ENCODE measurements at regions not wholly inside any gene's neighbourhood (a gene's known extent, or its start where the extent isn't known, plus 50 kb on each side); places are given as distances from the start of the nearest gene placed in this dataset.
"Not testable (repeated sequence)": the region's sequence is repeated elsewhere in the genome, so short reads cannot be mapped to it uniquely, and the experiment has no call there.

- ATAC-seq; H3K9me3 ChIP-seq (replicated peaks; ENCODE audit: control insufficient read depth, insufficient read depth, low read depth, low read length); POLR2A ChIA-PET; H3K4me2 ChIP-seq (ENCODE audit: insufficient read depth, low read length); H3K9me1 ChIP-seq (ENCODE audit: control insufficient read depth, insufficient read depth, low read length); H3K4me1 ChIP-seq (replicated peaks in 1 of 2; ENCODE audit: control insufficient read depth in 2 of 2, insufficient read depth in 2 of 2, low read length in 2 of 2); H3K36me3 ChIP-seq (ENCODE audit: control insufficient read depth, insufficient read depth, low read length); FAIRE-seq; CTCF ChIA-PET (ENCODE audit: low intra/inter-chr PET ratio); H3K79me2 ChIP-seq (ENCODE audit: control insufficient read depth, insufficient read depth, low read length); H3K27me3 ChIP-seq (ENCODE audit: control insufficient read depth in 2 of 2, insufficient read depth in 2 of 2, low read length in 2 of 2); DNase-seq (ENCODE audit: extremely low read depth in 1 of 4, low spot score in 3 of 4); BruUV-seq (replicated peaks); H4K20me1 ChIP-seq (replicated peaks; ENCODE audit: control insufficient read depth, insufficient read depth, low read length); H3K9ac ChIP-seq (ENCODE audit: insufficient read depth in 1 of 2, low read depth in 2 of 2, low read length in 2 of 2); H3K4me3 ChIP-seq; in situ Hi-C loops (cut with MboI); intact Hi-C loops (cut with micrococcal nuclease); H3K27ac ChIP-seq (ENCODE audit: extremely low read depth, low read depth, low read length); H2AFZ ChIP-seq (ENCODE audit: low read depth, low read length); TF ChIP-seq CEBPG (tag; conservative IDR thresholded peaks at IDR 0.05 in 1 of 2, IDR thresholded peaks at IDR 0.05 in 1 of 2): not testable (repeated sequence)
- no CpG with 5 or more reads among the region's 3 CpGs for WGBS (ENCODE audit: insufficient coverage, low coverage, missing lambda C conversion rate)
- TF ChIP-seq CEBPG (CRISPR knock-in tag; IDR thresholded peaks at IDR 0.05), result 0 out of 2 replicates have a peak, but pooled peaks have one; percentile 28
Measured at GRCh38 chr1:146411923-146412322, 183.1 kb upstream of the NOTCH2NLA start.

GRCh38 chr1:146409817-146410441 is 181.1 kb upstream of the NOTCH2NLA start:
- H3K36me3 ChIP-seq (ENCODE audit: control insufficient read depth, insufficient read depth, low read length); H3K79me2 ChIP-seq (ENCODE audit: control insufficient read depth, insufficient read depth, low read length); H3K9me1 ChIP-seq (ENCODE audit: control insufficient read depth, insufficient read depth, low read length); H3K4me3 ChIP-seq; H3K4me1 ChIP-seq (replicated peaks in 1 of 2; ENCODE audit: control insufficient read depth in 2 of 2, insufficient read depth in 2 of 2, low read length in 2 of 2); in situ Hi-C loops (cut with MboI); CTCF ChIA-PET (ENCODE audit: low intra/inter-chr PET ratio); FAIRE-seq; H3K27me3 ChIP-seq (ENCODE audit: control insufficient read depth in 2 of 2, insufficient read depth in 2 of 2, low read length in 2 of 2); H4K20me1 ChIP-seq (replicated peaks; ENCODE audit: control insufficient read depth, insufficient read depth, low read length); intact Hi-C loops (cut with micrococcal nuclease); H3K9me3 ChIP-seq (replicated peaks; ENCODE audit: control insufficient read depth, insufficient read depth, low read depth, low read length): not testable (repeated sequence)
- Histone ChIP-seq H3K4me2 (ENCODE audit: insufficient read depth, low read length) (peak overlapping the region; percentile 38; the same call in 1 of the 2 replicates), H3K27ac (ENCODE audit: extremely low read depth, low read depth, low read length) (peak overlapping the region; percentile 69; the same call in 2 of the 3 replicates), H3K9ac (ENCODE audit: insufficient read depth in 1 of 2, low read depth in 2 of 2, low read length in 2 of 2) (peak overlapping the region in 1 of 2 experiments; percentile 49; a peak in 2 of 4 replicates), H2AFZ (ENCODE audit: low read depth, low read length) (peak overlapping the region; percentile 45; the same call in 1 of the 2 replicates)
- TSS peak; percentile 100 for BruUV-seq (replicated peaks)
- peak in 2 of 4 experiments; percentile 25 to 91 for DNase-seq (ENCODE audit: extremely low read depth in 1 of 4, low spot score in 3 of 4)
- peak; percentile 99 for ATAC-seq
- POLR2A ChIA-PET, result interaction anchor here (1.0 kb wide), 2 partner anchors 23 to 674 kb away, joined by 3 to 4 read pairs; no protein-coding TSS in a partner anchor
- 5% methylated on average over 21 of the region's 26 CpGs for WGBS (ENCODE audit: insufficient coverage, low coverage, missing lambda C conversion rate)
- peak; percentile 57 for TF ChIP-seq JUNB (CRISPR knock-in tag; conservative IDR thresholded peaks at IDR 0.05)
- 0 out of 2 replicates have a peak, but pooled peaks have one; percentile 40 for TF ChIP-seq KLF1 (tag; IDR thresholded peaks at IDR 0.05)
- TF ChIP-seq ZFP30 (CRISPR knock-in tag; IDR thresholded peaks at IDR 0.05; ENCODE audit: borderline replicate concordance), result peak; percentile 95; the same call in 1 of the 2 replicates
- peak; percentile 81; the same call in 1 of the 2 replicates for TF ChIP-seq ZSCAN29 (IDR thresholded peaks at IDR 0.05)
- TF ChIP-seq ARID2 (IDR thresholded peaks at IDR 0.05), result peak; percentile 58; the same call in 1 of the 2 replicates
- peak; percentile 38; the same call in 1 of the 2 replicates for TF ChIP-seq GABPA (tag; conservative IDR thresholded peaks at IDR 0.05; ENCODE audit: low read depth)
- TF ChIP-seq GABPB2 (CRISPR knock-in tag; conservative IDR thresholded peaks at IDR 0.05), result peak; percentile 98
- 0 out of 2 replicates have a peak, but pooled peaks have one; percentile 33 for TF ChIP-seq ZBTB2 (IDR thresholded peaks at IDR 0.05)
- peak; percentile 62 for TF ChIP-seq ZBTB8A (IDR thresholded peaks at IDR 0.05; ENCODE audit: partially characterized antibody)
- peak; percentile 29; the same call in 1 of the 2 replicates for TF ChIP-seq GMEB1 (CRISPR knock-in tag; IDR thresholded peaks at IDR 0.05)

Data from K562 (cell line).